SK-MEL-5 (cell line): ENCODE measurements at regions not wholly inside any gene's neighbourhood (a gene's known extent, or its start where the extent isn't known, plus 50 kb on each side); places are given as distances from the start of the nearest gene placed in this dataset.

Source experiments
- DNase-seq: peaks from one replicate; pipeline ENCODE4 v3.0.0-alpha.2; 2016; ENCODE audit warnings: low read depth, low spot score
- in situ Hi-C: cut with HindIII; loops from 2 replicates; pipeline ENCODE4 v1.10.0; 2016; ENCODE audit warnings: low sequenced_read_pairs, high pct_unique_total_duplicates, low pct_unique_long_range_greater_than_20kb

DNA sequence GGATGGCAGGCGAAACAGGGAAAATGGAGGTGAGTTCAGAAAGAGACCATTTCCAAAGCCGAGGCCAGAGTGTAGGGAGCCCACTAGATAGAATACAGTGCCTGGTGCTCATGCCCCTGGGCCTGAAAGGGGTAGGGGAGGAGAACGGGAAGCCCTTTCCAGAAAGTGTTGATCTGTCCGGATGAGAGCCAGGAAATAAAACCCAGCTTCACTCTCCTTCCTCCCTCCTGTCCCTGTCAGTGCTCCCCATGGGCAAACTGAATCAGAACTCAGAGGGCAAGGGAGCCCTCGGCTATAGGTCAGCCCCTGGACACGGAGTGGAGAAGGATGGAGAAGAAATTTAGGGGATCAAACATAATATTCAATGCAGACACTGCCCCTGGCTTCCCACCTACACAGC lies 57.7 kb upstream of the RPL38 start:
- DNase-seq = no peak
- in situ Hi-C loops = no loop called here

DNA sequence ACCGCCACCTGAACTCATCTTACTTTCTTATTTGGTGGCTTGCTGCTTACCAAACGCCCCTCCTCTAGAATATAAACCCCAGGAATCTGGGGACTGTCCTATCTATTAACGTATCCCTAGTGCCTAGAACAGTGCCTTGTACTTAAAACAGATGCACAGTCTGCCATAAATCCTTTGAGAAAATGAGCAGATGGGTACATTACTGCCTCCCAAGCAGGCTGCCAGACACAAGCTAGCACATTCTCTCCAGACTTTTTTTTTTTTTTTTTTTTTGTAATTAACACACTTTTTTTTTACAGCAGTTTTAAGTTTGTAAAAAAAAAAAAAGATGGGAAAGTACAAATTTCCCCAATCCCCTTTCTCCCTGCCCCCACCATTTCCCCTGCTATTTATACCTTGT lies 57.3 kb upstream of the RPL38 start:
- in situ Hi-C loops = no loop called here
- no peak for DNase-seq

DNA sequence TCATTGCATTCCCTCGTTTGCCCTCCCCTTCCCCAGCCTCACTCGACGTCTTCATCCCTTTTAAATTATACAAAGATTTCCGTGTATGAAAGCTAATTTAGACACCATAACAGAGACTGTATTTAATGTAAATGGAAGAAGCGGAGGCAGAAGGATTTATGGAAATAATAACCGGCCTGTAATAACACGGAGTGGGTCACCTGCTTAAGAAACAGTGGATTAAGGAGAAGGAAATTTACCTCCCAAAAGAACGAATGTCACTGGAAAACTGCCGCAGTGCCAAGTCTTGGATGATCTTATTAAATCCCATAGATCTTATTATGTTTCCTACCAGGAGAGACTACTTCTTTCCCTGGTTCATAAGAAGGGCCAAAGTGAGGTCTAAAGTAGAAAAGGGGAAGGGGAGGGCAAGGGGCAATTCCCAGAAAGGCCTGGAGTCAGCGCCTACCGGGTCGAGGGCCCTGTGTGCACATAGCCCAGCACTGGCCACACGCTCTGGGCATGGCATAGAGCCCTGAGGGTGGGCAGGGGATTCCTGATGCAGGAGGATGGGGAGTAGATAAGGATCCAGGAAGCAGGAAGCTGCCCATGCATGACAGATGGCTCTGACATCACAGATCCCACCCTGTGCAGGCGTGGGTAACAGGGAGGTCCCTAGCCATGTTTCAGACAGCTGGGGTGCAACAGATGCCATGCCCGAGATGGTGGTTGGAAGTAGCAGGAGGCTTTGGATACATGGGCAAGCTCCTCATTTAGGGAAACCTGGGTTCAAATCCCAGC lies 56.2 kb upstream of the RPL38 start:
- DNase-seq = no peak
- in situ Hi-C loops = no loop called here

DNA sequence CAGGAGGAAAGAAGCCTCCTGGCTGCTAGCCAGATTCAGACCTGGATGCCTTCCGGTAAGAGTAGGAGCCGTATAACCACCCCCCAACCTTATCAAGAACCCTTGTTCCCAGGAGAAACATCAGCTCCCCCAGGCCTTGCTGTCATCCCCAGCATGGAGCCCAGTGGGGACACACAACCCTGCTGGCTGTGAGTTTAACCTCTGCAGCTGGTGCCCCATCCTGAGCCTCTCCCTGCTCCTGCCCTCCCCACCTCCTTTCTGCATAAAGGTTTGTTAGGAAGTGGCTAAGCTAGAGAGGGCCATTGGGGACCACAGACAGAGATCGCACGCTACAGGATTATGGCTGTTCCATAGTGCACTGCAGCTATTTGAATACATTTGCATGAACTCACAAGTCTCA lies 55.5 kb upstream of the RPL38 start:
- in situ Hi-C loops = no loop called here
- DNase-seq = no peak

DNA sequence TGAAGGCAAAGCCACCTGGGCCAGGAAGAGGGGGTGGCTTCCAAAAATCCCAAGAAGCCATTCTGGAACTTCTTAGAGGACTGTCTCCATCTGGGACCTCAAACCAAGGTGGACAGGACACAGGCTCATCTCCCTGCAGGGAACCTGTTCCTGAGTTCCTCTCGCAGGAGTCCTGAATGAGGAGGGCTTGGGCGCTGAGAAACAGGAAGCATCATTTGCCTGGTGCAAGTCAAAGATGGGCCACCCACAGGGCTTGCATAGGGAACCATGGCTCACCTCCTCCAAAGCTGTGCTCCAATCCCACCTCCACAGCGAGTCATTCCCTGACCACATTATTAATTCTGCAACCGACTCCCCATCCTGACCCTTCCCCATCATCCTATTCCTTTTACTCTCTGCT lies 55.0 kb upstream of the RPL38 start:
- in situ Hi-C loops = no loop called here
- no peak for DNase-seq

DNA sequence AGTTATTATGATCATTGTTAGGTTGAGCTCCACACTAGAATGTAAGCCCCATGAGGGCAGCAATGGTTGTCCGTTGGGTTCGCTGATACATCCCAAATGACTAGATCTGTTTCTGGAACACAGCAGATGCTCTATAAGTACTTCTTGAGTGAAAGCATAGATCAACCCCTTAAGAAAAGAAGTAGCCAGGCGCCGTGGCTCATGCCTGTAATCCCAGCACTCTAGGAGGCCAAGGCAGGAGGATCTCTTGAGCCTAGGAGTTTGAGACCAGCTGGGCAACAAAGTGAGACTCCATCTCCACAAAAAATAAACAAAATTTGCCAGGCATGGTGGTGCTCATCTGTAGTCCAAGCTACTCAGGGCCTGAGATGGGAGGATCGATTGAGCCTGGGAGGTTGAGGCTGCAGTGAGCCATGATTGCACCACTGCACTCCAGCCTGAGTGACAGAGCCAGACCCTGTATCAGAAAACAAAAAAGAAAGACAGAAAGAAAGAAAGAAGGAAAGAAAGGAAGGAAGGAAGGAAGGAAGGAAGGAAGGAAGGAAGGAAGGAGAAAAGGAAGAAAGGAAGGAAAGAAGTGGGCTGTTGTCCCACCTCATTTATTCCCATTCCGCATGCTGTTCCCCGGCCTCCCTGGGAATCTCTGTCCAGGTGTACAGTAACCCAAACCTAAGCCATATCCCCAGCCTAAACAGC lies 54.4 kb upstream of the RPL38 start:
- in situ Hi-C loops = no loop called here
- no peak for DNase-seq

DNA sequence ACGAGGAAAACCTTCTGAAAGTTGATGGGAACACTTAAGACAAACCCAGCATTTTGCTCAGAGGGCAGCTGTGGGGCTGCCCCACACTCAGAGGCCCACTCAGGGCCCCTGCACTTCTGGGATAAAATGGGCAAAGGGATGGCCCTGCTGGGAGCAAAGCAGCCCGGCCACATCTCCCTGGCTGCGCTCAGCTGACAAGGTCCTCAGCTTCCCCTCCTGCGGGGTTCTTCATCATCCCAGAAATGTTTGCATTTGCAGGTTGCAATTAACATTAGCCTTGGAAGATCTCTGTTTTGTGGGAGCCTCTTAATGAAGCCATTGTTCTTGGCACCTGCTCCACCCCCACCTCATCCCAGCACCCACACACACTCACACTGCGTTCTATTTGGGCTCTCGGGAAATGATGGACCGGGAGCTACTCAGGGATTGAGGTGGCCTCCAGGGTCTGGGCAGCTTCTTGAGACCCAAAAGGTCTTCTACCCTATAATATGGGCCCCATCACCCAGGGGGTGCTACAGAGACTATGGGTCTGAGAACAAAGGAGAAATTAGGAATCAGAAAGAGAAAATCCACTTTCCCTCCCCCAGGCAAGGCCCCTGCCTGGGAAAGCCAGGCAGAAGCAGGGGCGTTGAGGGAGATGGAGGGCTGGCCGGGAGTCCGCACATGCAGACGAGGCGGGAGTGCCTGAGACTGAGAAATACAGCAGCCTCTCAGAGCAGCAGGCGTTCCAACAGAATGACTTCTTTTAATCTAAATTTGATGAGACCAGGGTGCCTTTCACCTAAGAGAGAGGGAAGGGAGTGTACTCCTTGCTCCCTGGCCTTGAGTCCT lies 53.7 kb upstream of the RPL38 start:
- in situ Hi-C loops = no loop called here
- DNase-seq = no peak

DNA sequence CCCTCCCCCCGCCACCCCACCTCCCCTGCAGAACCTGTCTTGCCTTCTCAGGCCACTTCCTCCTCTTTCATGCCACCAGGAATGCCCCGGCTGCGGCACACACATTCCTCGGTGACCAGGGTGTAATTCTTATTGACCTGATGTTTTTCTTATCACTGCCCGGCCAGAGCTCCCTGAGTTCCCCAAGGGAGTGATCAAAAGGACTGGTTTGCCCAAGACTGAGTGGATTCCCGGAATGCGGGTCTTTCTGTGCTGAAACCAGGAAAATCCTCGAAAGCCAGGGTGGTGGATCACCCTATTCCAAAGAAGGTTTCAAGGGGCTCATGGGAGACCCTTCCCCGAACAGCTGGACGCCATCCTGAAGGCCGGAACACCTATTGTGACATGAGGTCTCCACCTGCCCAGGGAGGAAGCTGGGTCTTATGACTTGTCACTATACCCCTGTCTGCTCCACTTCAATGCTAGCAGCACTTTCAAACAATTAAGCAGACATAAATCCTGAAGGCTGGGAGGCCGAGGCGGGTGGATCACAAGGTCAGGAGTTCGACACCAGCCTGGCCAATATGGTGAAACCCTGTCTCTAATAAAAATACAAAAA lies 53.0 kb upstream of the RPL38 start:
- no peak for DNase-seq
- in situ Hi-C loops = no loop called here

DNA sequence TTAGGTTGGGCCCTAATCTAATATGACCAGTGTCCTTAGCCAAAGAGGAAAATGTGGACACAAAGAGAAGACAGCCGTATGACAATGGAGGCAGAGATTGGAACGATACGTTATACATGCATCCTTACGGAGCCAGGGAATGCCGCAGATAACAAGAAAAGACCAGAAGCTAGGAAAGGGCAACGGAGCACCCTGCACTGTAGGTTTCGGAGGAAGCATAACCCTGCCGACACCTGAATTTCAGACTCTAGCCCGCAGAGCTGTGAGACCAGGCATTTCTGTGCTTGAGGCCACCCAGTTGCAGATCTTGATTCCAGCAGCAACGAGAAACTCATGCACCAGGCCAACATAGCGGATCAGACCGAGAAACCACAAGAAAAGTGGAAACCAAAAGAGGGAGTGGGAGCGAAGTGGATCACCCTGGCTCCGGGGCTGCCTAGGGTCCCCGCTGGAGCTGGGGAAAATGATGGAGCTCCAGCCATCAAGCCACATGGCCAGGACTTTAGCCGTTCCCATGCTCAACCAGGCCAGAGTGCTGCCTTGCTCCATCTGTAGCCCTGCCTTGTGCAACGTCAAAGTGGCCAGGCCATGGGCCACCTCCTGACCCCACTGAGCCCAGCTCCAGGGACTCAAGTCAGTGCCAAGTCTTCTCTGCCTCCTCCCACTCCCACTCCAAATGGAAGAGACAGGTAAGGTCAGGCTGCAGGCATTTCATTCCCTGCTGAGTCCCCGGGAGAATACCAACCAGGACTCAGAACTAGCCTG lies 51.7 kb upstream of the RPL38 start:
- DNase-seq = no peak
- in situ Hi-C loops = no loop called here

DNA sequence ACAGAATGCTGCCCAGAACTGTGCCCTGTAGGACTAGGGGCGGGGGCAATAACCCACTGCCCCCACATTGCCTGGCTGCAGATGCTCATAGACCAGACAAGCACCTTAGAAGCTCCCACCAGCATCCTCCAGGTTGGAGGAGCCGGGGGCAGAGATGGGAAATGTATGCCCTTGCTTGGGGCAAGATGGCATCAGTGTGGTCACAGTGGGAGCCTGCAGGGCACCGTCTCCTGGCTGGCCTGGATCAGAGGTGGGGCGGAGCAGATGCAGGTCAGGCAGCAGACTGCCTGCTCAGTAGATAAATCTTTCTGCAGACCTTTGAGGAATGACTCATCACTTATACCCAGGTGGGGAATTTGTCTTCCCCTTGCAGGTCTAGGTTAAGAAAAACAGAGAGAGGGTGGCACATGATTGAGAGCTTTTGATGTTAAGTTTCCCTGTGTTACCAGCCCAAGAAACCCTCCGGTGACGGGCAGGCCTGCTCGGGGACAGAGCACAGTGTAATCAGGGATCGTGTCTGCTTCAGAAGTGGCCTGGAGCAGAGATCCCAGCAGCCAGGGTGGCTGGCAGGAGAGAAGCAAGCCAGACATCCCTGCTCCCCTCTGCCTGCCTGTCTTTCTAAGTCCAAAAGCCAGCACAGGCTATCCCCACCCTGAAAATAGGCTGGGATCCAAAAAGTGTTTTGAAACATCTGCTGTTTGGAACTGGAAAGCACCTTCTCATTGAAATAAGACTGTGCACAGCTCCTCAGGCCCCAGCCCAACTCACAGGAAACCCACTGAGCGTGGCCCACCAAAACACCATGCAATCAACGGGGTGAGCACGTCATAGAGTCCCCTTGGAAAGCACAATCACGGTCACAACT lies 50.7 kb upstream of the RPL38 start:
- no peak for DNase-seq
- in situ Hi-C loops = no loop called here

DNA sequence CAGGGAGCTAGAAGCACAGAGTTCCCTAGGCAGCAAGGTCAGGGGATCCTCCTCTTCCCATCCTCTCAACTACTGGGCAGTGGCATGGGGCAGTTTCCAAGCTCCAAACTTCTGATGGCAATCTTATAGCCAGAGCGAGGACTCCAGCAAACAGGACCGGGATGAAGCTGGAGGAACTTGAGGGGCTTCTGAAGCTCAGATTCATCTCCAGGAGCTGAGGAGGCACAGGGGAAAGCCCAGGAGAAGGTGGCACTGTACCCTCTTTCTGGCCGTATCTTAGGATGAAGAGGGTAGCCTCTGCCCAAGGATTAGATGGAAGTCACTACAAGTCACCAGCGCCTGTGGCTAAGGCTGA lies 50.0 kb upstream of the RPL38 start:
- DNase-seq = no peak

More for the DNA sequence above, 50.0 kb upstream of the RPL38 start:
- in situ Hi-C loops = no loop called here
